Gastrocnemius medialis (tissue), 4 donors: ENCODE measurements at regions not wholly inside any gene's neighbourhood (a gene's known extent, or its start where the extent isn't known, plus 50 kb on each side); places are given as distances from the start of the nearest gene placed in this dataset.

Experiments used
- POLR2A ChIP-seq, 2 donors: fragments of 450-650 bp; IDR thresholded peaks; one replicate each; pipeline ENCODE4 v1.6.1; 2017; ENCODE audit warnings: antibody characterized with exemption in 2 of 2, mild to moderate bottlenecking in 2 of 2, moderate library complexity in 2 of 2
- TF ChIP-seq, protein P1 (sequence below), 5 experiments: fragments of 450-650 bp in 3 of 5; fragments of 200-600 bp in 2 of 5; sonication (generic) in 2 of 5; IDR thresholded peaks in 4 of 5; conservative IDR thresholded peaks in 1 of 5; 1 replicate in 4 of 5; 2 replicates in 1 of 5; pipeline ENCODE4 v1.5.1; 2016 to 2019; ENCODE audit warnings: antibody characterized with exemption in 5 of 5, mild to moderate bottlenecking in 3 of 5, moderate library complexity in 3 of 5

DNA sequence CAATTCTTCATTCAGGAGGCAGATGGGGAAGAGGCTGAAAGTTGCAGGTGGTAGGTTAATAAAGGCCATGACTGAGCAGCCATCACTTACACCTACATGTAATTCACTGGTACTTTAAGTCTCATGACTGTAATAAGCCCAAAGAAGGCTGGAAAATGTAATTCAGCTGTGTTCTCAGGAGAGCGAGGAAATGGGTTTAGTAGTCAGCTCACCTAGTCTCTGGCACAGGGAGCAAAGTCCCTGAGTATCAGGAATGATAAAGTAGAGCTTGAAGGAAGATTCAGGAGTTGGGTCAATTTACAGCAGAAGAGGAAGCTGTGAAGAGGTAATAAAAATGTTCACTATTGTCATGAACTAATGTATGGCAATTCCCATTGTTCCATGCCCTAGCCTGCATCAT, 393.4 kb upstream of the KAZN start:
- TF ChIP-seq, protein P1, sequence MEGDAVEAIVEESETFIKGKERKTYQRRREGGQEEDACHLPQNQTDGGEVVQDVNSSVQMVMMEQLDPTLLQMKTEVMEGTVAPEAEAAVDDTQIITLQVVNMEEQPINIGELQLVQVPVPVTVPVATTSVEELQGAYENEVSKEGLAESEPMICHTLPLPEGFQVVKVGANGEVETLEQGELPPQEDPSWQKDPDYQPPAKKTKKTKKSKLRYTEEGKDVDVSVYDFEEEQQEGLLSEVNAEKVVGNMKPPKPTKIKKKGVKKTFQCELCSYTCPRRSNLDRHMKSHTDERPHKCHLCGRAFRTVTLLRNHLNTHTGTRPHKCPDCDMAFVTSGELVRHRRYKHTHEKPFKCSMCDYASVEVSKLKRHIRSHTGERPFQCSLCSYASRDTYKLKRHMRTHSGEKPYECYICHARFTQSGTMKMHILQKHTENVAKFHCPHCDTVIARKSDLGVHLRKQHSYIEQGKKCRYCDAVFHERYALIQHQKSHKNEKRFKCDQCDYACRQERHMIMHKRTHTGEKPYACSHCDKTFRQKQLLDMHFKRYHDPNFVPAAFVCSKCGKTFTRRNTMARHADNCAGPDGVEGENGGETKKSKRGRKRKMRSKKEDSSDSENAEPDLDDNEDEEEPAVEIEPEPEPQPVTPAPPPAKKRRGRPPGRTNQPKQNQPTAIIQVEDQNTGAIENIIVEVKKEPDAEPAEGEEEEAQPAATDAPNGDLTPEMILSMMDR (IDR thresholded peaks at IDR 0.05 in 4 of 5, conservative IDR thresholded peaks at IDR 0.05 in 1 of 5), result no peak
- no peak for TF ChIP-seq POLR2A (IDR thresholded peaks at IDR 0.05)
